Sciatic nerve (tissue), 2 donors: ENCODE measurements at regions not wholly inside any gene's neighbourhood (a gene's known extent, or its start where the extent isn't known, plus 50 kb on each side); places are given as distances from the start of the nearest gene placed in this dataset.

Source experiments
- ATAC-seq: fragments of 200-7000 bp; cut with Tn5 transposase; one replicate; pipeline ENCODE4 v1.9.1; 2020; ENCODE audit warnings: mild to moderate bottlenecking, moderate library complexity
- DNase-seq: peaks from one replicate; pipeline ENCODE4 v3.0.0-alpha.2; 2020; ENCODE audit warnings: low spot score
- intact Hi-C: fragments of 100-400 bp; cut with DNase I; formaldehyde crosslinking; loops from one replicate; pipeline ENCODE4 v1.14.2; 2022
- donor health status: DM: no; HTN: no; CAD: no.
- donor health status: DM: no; HTN: no; CAD: no.

GRCh38 chr7:118642396-118642795 is 417.9 kb downstream of the ANKRD7 start:
- intact Hi-C loops, result no loop called here
- DNase-seq (no peak), ATAC-seq (no peak)

DNA sequence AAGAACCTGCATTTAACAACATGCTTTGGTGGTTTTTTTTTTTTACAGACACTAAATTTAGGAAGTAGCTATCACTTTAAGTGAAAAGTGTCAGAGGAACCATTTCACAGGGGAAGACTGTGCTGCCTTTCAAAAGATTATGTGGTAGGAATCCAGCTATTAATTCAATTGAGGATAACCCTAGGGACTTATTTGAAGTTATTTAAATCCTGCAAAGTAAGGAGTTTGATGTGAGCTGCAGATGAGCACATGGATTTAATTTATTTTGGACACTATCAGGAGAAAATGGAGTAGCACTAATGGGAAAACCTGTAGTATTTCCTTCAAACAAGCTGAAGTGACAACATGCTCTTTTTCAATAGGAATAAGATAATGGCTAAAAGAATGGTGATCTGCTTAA is 419.8 kb downstream of the ANKRD7 start:
- DNase-seq (no peak), ATAC-seq (no peak)
- intact Hi-C loops, result no loop called here

DNA sequence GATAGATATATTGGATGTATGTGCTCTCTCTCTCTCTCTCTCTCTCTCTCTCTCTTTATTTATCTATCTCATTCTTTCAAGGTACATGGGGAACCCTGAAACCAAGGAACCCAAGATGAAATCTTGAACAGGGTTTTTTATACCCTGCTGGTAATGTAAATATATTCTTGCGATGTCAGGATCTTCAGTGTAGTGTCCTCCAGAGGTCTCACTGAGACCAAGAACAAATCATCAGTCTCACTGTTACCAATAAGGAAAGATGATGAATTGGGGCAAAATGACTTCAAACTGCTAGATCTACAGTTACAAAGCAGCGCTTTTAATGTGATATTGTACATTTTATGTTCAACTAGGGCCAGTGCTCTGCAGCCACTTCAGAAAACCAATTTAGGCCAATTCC is 423.5 kb downstream of the ANKRD7 start:
- intact Hi-C loops, result no loop called here
- DNase-seq (no peak), ATAC-seq (no peak)

DNA sequence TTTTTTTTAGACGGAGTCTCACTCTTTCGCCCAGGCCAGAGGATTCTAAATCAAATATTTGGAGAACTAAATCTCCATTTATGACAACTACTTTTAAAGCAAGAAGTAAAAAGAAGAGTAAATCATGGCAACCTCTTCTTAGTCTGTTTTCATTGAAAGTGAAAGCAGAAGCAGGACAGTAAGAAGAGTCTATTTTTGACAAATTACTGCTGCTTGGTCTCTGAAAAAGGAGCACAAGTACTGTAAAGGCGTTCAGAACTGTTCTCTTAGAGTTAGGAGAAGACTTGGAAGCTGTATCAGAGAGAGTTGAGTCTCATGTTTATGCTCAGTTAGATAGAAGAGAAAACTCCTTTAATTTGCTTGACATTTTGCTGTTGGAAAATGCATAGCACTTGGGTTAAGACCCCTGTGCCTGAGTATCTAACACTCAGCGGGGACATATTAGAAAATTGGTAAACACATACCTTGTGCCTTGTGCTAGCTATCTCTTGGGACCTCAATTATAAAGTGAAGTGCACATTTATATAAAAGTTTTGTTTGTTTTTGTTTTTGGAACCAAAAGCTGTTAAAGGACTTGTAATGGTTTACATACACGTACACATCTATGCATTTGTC is 433.0 kb downstream of the ANKRD7 start:
- DNase-seq (no peak), ATAC-seq (no peak)
- intact Hi-C loops, result no loop called here

GRCh38 chr7:118662266-118662665 is 437.8 kb downstream of the ANKRD7 start:
- ATAC-seq, result no peak
- DNase-seq, result no peak
- intact Hi-C loops, result no loop called here

GRCh38 chr7:118664498-118664897 is 440.0 kb downstream of the ANKRD7 start:
- DNase-seq, result no peak
- intact Hi-C loops, result no loop called here
- no peak for ATAC-seq

DNA sequence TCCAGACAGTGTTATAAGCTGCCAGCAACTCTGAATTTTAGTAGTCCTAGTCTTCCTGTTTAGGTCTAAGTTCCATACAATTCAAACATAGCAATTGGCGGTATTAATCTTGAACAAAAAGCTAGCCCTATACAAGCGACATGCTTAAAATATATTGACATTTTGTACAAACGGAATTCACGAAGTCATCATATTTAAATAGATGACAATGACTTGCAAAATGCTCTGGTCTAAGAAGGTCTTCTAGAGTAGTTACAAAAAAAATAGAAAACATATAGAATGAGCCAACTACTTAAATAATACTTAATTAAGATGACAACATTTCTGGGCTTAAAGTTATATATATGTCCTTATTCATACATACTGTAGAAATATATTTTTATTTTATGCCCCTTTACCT is 446.6 kb downstream of the ANKRD7 start:
- intact Hi-C loops, result no loop called here
- no peak for ATAC-seq
- no peak for DNase-seq

- DNase-seq (no peak), ATAC-seq (no peak)
- intact Hi-C loops, result no loop called here
Measured at GRCh38 chr7:118684796-118685195, 460.3 kb downstream of the ANKRD7 start.

DNA sequence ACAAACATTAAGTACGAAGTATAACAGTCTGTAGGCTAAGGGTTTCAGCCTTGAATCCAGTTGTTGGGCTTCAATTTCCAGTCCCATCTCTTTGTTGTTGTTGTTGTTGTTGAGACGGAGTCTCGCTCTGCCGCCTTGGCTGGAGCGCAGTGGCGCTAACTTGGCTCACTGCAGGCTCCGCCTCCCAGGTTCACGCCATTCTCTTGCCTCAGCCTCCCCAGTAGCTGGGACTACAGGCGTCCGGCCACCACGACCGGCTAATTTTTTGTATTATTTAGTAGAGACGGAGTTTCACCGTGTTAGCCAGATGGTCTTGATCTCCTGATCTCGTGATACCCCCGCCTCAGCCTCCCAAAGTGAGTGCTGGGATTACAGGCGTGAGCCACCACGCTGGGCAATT is 464.9 kb downstream of the ANKRD7 start:
- no peak for DNase-seq
- no peak for ATAC-seq
- intact Hi-C loops, result no loop called here

DNA sequence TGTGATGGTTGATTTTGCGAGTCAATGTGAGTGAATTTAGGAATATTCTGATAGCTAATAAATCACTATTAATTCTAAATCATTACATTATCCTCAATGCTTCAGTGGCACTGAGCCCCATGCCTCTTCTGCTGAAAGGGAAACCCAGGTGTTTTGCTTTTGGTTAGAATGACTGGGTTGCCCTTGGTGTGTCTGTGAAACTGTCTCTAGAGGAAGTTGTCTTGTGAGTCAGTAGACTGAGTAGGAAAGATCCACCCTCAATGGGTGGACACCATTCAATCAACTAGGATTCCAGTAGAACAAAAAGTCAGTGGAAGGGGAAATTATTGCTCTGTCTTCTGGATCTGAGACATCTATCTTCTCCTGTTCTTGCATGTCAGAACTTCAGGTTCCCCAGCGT is 472.4 kb downstream of the ANKRD7 start:
- DNase-seq (no peak), ATAC-seq (no peak)
- intact Hi-C loops, result no loop called here

- DNase-seq (no peak), ATAC-seq (no peak)
- intact Hi-C loops, result no loop called here
Measured at GRCh38 chr7:118699222-118699621, 474.7 kb downstream of the ANKRD7 start.

DNA sequence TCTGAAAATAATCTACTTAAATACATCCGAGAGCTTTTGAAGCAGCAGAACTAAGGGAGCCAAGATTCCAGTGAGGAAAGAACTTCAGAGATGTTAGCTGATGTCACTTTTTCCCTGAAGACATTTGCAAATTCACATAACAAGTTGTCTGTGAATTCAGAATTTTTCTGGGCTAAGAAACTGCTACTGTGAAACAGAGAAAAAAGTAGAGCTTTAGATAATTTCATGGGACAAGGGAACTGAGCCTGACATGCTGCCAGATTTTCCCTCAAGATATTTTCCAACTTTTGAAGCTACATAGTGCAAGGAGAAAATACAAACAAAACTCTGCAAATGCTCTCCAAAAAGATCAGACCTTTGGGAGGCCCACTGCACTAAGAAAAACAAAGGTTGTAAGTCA is 484.2 kb downstream of the ANKRD7 start:
- ATAC-seq (peak; percentile 72), DNase-seq (no peak)
- intact Hi-C loops, result loop anchor here (10.0 kb wide), 1 partner anchor 874 kb away; no protein-coding TSS in a partner anchor

GRCh38 chr7:118711688-118712087 is 487.2 kb downstream of the ANKRD7 start:
- intact Hi-C loops, result no loop called here
- no peak for ATAC-seq

GRCh38 chr7:118713039-118713438 is 488.5 kb downstream of the ANKRD7 start:
- intact Hi-C loops, result no loop called here
- ATAC-seq, result no peak
- DNase-seq, result no peak

More at GRCh38 chr7:118711688-118712087, 487.2 kb downstream of the ANKRD7 start:
- no peak for DNase-seq

GRCh38 chr7:118720632-118721031 is 496.1 kb downstream of the ANKRD7 start:
- ATAC-seq (no peak), DNase-seq (no peak)
- intact Hi-C loops, result no loop called here

- ATAC-seq (no peak), DNase-seq (no peak)
- intact Hi-C loops, result no loop called here
Measured at GRCh38 chr7:118731854-118732253, 507.4 kb downstream of the ANKRD7 start.

GRCh38 chr7:118734541-118734940 is 510.0 kb downstream of the ANKRD7 start:
- ATAC-seq, result no peak
- intact Hi-C loops, result no loop called here
- DNase-seq, result no peak

DNA sequence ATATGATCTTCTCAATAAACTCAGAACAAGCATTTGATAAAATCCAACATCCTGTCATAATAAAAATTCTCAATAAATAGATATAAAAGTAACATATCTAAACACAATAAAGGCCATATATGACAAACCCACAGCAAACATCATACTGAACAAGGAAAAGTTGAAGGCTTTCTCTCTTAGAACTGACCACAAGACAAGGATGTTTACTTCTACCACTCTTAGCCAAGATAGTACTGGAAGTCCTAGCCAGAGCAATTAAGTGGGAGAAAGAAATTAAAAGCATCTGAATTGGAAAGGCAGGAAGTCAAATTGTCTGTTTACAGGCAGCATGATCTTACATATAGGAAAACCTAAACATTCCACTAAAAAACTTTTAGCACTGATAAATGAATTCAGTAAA is 510.9 kb downstream of the ANKRD7 start:
- intact Hi-C loops, result no loop called here
- ATAC-seq (no peak), DNase-seq (no peak)

DNA sequence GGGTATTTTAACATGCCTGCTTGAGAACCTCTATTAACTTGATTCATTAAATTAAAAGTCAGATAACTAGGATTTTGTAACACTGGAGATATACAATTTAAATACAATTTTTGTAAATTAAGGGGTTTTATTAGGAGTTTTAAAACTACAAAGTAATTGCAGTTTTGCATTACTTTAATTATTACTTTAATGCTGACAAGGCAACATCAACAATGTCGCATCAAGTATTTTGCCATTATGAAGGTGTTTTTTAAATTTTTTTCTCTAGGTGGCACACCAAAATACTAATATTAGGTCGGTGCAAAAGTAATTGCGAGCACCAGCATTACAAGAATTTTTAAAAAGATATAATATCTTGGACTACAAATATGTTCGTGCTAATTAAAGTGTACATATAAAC is 513.4 kb downstream of the ANKRD7 start:
- DNase-seq (no peak), ATAC-seq (no peak)
- intact Hi-C loops, result no loop called here

- ATAC-seq, result no peak
- no peak for DNase-seq
- intact Hi-C loops, result no loop called here
Measured at GRCh38 chr7:118745927-118746326, 521.4 kb downstream of the ANKRD7 start.

DNA sequence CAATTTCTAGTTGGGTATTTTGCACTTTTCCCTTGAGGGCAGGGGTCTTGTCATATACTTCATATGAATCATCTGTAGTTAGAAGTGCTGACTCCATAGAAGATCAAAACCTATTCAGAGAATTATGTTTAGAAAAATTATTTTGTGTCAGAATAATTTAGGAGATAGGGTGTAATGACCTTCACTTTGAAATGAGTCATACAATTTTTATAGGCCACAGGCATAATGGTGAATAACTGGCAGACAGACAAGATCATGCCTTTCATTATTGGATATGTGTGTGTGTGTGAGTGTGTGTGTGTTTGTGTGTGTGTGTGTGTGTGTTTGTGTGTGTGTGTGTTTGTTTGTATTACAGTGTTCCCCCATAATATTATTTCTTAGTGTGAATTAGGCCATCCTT is 523.0 kb downstream of the ANKRD7 start:
- ATAC-seq (no peak), DNase-seq (no peak)
- intact Hi-C loops, result no loop called here

GRCh38 chr7:118753479-118753878 is 529.0 kb downstream of the ANKRD7 start:
- ATAC-seq, result no peak
- DNase-seq, result no peak
- intact Hi-C loops, result no loop called here
